Ascending aorta (tissue), 2 donors: ENCODE measurements at regions not wholly inside any gene's neighbourhood (a gene's known extent, or its start where the extent isn't known, plus 50 kb on each side); places are given as distances from the start of the nearest gene placed in this dataset.

Experiments used
- DNase-seq, 2 donors: peaks; one replicate each; pipeline ENCODE4 v3.0.0-alpha.2; 2019; ENCODE audit warnings: low spot score in 2 of 2
- H3K27ac ChIP-seq, 2 donors: fragments of 200-600 bp; sonication (generic); one replicate each; pipeline ENCODE4 v1.5.1; 2016 to 2017; ENCODE audit warnings: mild to moderate bottlenecking in 1 of 2
- H3K27me3 ChIP-seq: fragments of 200-600 bp; sonication (generic); one replicate; pipeline ENCODE4 v1.5.1; 2017
- H3K36me3 ChIP-seq, 2 donors: fragments of 200-600 bp; sonication (generic); one replicate each; pipeline ENCODE4 v1.5.1; 2016
- H3K4me1 ChIP-seq, 2 donors: fragments of 200-600 bp; sonication (generic); one replicate each; pipeline ENCODE4 v1.5.1; 2016 to 2017; ENCODE audit warnings: mild to moderate bottlenecking in 1 of 2
- H3K4me3 ChIP-seq, 2 donors: fragments of 200-600 bp; sonication (generic); one replicate each; pipeline ENCODE4 v1.5.1; 2016 to 2017; ENCODE audit warnings: mild to moderate bottlenecking in 1 of 2
- H3K9me3 ChIP-seq, 2 donors: fragments of 200-600 bp; sonication (generic); one replicate each; pipeline ENCODE4 v1.5.1; 2016
- CTCF ChIP-seq, 3 experiments: fragments of 200-600 bp in 2 of 3; fragments of 450-650 bp in 1 of 3; sonication (generic) in 2 of 3; IDR thresholded peaks; one replicate each; pipeline ENCODE4 v1.5.1; 2016 to 2019; ENCODE audit warnings: antibody characterized with exemption in 3 of 3, mild to moderate bottlenecking in 1 of 3, moderate library complexity in 1 of 3
- intact Hi-C: fragments of 100-400 bp; cut with DNase I; formaldehyde crosslinking; loops from one replicate; pipeline ENCODE4 v1.15.1; 2023

GRCh38 chr1:101356604-101357443 lies 120.0 kb downstream of the S1PR1 start:
- no peaks in the 10 kb centered on the region for H3K27me3 ChIP-seq
- H3K36me3 ChIP-seq, result no peaks in the 10 kb centered on the region
- TF ChIP-seq CTCF (IDR thresholded peaks at IDR 0.05), result no peak
- no peak for DNase-seq
- H3K4me3 ChIP-seq, result no peak overlapping the region
- no peaks in the 10 kb centered on the region for H3K4me1 ChIP-seq
- no peak overlapping the region for H3K27ac ChIP-seq
- H3K9me3 ChIP-seq, result no peaks in the 10 kb centered on the region
- intact Hi-C loops, result loop anchor here (1.0 kb wide), 1 partner anchor 48 kb away; no protein-coding TSS in a partner anchor

- Histone ChIP-seq H3K9me3 (no peaks in the 10 kb centered on the region), H3K27ac (no peak overlapping the region), H3K4me3 (no peak overlapping the region), H3K4me1 (no peaks in the 10 kb centered on the region), H3K36me3 (no peaks in the 10 kb centered on the region), H3K27me3 (no peaks in the 10 kb centered on the region)
- peak; percentile 18 to 79 (median 77) for TF ChIP-seq CTCF (IDR thresholded peaks at IDR 0.05)
- peak in 1 of 2 donors; percentile 67 for DNase-seq
- intact Hi-C loops, result loop anchor here (1.0 kb wide), 1 partner anchor 48 kb away; no protein-coding TSS in a partner anchor
Measured at GRCh38 chr1:101357444-101357986, 120.7 kb downstream of the S1PR1 start.

- Histone ChIP-seq H3K9me3 (no peaks in the 10 kb centered on the region), H3K27me3 (no peaks in the 10 kb centered on the region), H3K4me3 (no peak overlapping the region), H3K4me1 (no peaks in the 10 kb centered on the region), H3K36me3 (no peaks in the 10 kb centered on the region), H3K27ac (no peak overlapping the region)
- no peak for TF ChIP-seq CTCF (IDR thresholded peaks at IDR 0.05)
- no peak for DNase-seq
- intact Hi-C loops, result no loop called here
Measured at GRCh38 chr1:101360506-101360905, 123.7 kb downstream of the S1PR1 start.

- Histone ChIP-seq H3K4me1 (no peaks in the 10 kb centered on the region), H3K27ac (no peak overlapping the region), H3K36me3 (no peaks in the 10 kb centered on the region), H3K9me3 (no peaks in the 10 kb centered on the region), H3K27me3 (no peaks in the 10 kb centered on the region), H3K4me3 (no peak overlapping the region)
- TF ChIP-seq CTCF (IDR thresholded peaks at IDR 0.05), result no peak
- DNase-seq, result no peak
- intact Hi-C loops, result no loop called here
Measured at GRCh38 chr1:101363891-101364318, 127.1 kb downstream of the S1PR1 start.

GRCh38 chr1:101364370-101365120 lies 127.7 kb downstream of the S1PR1 start:
- intact Hi-C loops, result no loop called here
- no peaks in the 10 kb centered on the region for H3K27me3 ChIP-seq
- H3K4me1 ChIP-seq, result no peaks in the 10 kb centered on the region
- TF ChIP-seq CTCF (IDR thresholded peaks at IDR 0.05), result no peak
- no peaks in the 10 kb centered on the region for H3K36me3 ChIP-seq
- no peak overlapping the region for H3K27ac ChIP-seq
- H3K4me3 ChIP-seq, result no peak overlapping the region
- no peaks in the 10 kb centered on the region for H3K9me3 ChIP-seq
- DNase-seq, result no peak
